ENCODE measurements at regions not wholly inside any gene's neighbourhood (a gene's known extent, or its start where the extent isn't known, plus 50 kb on each side); places are given as distances from the start of the nearest gene placed in this dataset.

- no peak for DNase-seq
- intact Hi-C loops (cut with DNase I): no loop called here
- ATAC-seq: peak; percentile 60 to 70
- no peaks in the 10 kb centered on the region for H3K4me1 ChIP-seq
- no peak overlapping the region for H3K4me3 ChIP-seq
- H3K9me3 ChIP-seq: no peaks in the 10 kb centered on the region
- no peak overlapping the region for H3K27ac ChIP-seq
- H3K27me3 ChIP-seq (ENCODE audit: low read depth): no peaks in the 10 kb centered on the region
- TF ChIP-seq, protein P1, sequence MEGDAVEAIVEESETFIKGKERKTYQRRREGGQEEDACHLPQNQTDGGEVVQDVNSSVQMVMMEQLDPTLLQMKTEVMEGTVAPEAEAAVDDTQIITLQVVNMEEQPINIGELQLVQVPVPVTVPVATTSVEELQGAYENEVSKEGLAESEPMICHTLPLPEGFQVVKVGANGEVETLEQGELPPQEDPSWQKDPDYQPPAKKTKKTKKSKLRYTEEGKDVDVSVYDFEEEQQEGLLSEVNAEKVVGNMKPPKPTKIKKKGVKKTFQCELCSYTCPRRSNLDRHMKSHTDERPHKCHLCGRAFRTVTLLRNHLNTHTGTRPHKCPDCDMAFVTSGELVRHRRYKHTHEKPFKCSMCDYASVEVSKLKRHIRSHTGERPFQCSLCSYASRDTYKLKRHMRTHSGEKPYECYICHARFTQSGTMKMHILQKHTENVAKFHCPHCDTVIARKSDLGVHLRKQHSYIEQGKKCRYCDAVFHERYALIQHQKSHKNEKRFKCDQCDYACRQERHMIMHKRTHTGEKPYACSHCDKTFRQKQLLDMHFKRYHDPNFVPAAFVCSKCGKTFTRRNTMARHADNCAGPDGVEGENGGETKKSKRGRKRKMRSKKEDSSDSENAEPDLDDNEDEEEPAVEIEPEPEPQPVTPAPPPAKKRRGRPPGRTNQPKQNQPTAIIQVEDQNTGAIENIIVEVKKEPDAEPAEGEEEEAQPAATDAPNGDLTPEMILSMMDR (IDR thresholded peaks at IDR 0.05): no peak
- H3K36me3 ChIP-seq: no peaks in the 10 kb centered on the region
Observed at GRCh38 chr10:47205192-47205591, 94.8 kb upstream of the GDF10 start.

DNA sequence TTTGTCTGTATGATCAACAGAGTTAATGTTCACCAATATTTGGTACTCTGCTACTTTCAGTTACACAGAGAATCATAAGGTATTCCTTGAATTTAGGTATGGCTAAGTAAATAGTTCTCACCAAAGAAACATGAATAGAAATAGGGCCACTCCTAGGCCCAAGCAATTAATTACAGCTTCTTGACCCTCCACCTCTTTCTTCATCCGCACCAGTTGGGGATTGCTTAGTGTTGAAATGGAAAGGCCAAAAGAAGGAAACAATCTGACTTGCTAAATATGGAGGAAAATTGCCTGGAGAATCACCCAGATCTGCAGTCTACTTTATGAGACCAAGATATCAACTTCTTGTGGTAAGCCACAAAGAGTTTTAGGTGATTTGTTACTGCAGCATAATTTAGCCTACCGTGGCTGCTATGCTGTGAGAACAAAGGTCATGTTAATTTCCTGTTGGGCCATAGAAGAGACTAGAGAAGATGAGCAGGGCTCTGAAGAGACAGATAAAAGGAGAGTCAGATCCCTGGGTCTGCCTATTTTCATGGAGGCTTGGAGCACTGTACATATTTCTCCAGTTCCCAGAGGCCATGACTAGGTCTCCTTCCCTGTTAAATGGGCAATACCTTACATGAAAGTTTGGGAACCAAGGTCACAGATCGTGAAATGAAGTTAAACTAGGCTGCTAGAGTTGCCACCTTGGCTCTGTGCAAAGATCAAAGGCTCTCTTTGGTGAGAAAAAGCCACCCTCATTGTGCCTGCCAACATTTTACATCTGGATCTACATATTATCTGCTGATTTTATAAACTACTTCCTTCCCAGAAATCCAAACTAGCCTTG, 93.3 kb upstream of the GDF10 start:
- Histone ChIP-seq H3K9me3 (no peaks in the 10 kb centered on the region), H3K4me3 (no peak overlapping the region), H3K27ac (peak overlapping the region; percentile 33), H3K4me1 (no peaks in the 10 kb centered on the region), H3K36me3 (no peaks in the 10 kb centered on the region), H3K27me3 (ENCODE audit: low read depth) (no peaks in the 10 kb centered on the region)
- peak; percentile 36 to 57 for ATAC-seq
- intact Hi-C loops (cut with DNase I): no loop called here
- DNase-seq: no peak
- TF ChIP-seq, protein P1 (IDR thresholded peaks at IDR 0.05): no peak

DNA sequence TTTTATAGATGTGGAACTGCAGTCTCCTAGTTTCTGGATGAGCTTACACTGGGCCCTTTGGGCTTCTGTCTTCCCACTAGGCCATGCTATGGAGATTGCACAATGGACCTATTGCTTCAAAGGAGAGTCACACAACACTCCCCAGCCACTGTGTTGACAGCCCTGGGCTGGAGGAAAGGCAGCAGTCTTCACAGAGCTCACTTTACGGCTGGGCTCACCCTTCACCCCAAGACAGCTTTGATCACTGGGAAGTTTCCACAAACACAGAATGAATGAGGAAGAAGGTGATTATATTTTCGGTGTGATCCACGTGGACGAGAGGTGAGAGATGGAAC, 92.7 kb upstream of the GDF10 start:
- Histone ChIP-seq H3K4me1 (no peaks in the 10 kb centered on the region), H3K9me3 (no peaks in the 10 kb centered on the region), H3K27ac (no peak overlapping the region), H3K27me3 (ENCODE audit: low read depth) (no peaks in the 10 kb centered on the region), H3K4me3 (no peak overlapping the region), H3K36me3 (no peaks in the 10 kb centered on the region)
- ATAC-seq: peak; percentile 87 to 90
- peak; percentile 69 for DNase-seq
- TF ChIP-seq, protein P1 (IDR thresholded peaks at IDR 0.05): no peak
- intact Hi-C loops (cut with DNase I): no loop called here

GRCh38 chr10:47207894-47208469, 92.0 kb upstream of the GDF10 start:
- intact Hi-C loops (cut with DNase I): no loop called here
- no peak overlapping the region for H3K4me3 ChIP-seq
- H3K36me3 ChIP-seq: no peaks in the 10 kb centered on the region
- TF ChIP-seq, protein P1 (IDR thresholded peaks at IDR 0.05): no peak
- DNase-seq: no peak
- H3K27me3 ChIP-seq (ENCODE audit: low read depth): no peaks in the 10 kb centered on the region
- no peaks in the 10 kb centered on the region for H3K9me3 ChIP-seq
- H3K27ac ChIP-seq: no peak overlapping the region
- ATAC-seq: peak in 1 of 2 donors; percentile 18
- no peaks in the 10 kb centered on the region for H3K4me1 ChIP-seq

DNA sequence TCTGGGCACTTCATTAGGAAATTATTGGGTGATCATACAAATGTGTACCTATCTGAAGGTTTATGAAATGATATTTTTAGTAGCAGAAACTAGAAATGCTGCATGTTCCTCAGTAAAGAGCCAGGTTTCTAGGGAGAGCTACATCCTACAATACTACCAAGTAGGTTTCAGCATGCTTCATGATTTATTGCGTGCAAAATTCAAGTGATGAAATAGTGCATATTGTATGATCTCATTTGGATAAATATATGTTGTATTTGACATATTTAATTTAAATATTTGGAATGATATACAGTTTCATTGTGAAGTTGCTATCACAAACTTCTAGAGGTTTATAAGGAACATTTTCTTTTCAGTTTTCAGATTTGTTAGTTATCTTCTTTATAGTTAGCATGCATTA, 90.5 kb upstream of the GDF10 start:
- no peaks in the 10 kb centered on the region for H3K4me1 ChIP-seq
- H3K36me3 ChIP-seq: no peaks in the 10 kb centered on the region
- no peaks in the 10 kb centered on the region for H3K27me3 ChIP-seq (ENCODE audit: low read depth)
- no peak overlapping the region for H3K4me3 ChIP-seq
- DNase-seq: no peak
- ATAC-seq: no peak
- no peaks in the 10 kb centered on the region for H3K9me3 ChIP-seq
- TF ChIP-seq, protein P1 (IDR thresholded peaks at IDR 0.05): no peak
- intact Hi-C loops (cut with DNase I): no loop called here
- no peak overlapping the region for H3K27ac ChIP-seq
